Panc1 (cell line): ENCODE measurements at regions not wholly inside any gene's neighbourhood (a gene's known extent, or its start where the extent isn't known, plus 50 kb on each side); places are given as distances from the start of the nearest gene placed in this dataset.
A peak's percentile ranks its signal among the peaks of the same experiment; 100 is the strongest.

ENCODE experiments used
- ATAC-seq: fragments of 200-7000 bp; cut with Tn5 transposase; 2 replicates; pipeline ENCODE4 v1.9.1; 2020; ENCODE audit warnings: mild to moderate bottlenecking, moderate library complexity
- BruUV-seq: library from RNA; stranded (reverse); fragments of 400-500 nt; replicated peaks from 2 replicates; lab custom pipeline; 2021; lab: Mats Ljungman, UMichigan
- CTCF ChIA-PET: fragments of 300-600 bp; sonication (Branson Sonifier 250); formaldehyde crosslinking; loops from one replicate; lab custom pipeline; 2022; ENCODE audit warnings: antibody characterized with exemption; lab: Charles Lee
- POLR2A ChIA-PET: fragments of 300-600 bp; sonication (Branson Sonifier 250); formaldehyde crosslinking; loops from one replicate; lab custom pipeline; 2022; ENCODE audit warnings: antibody characterized with exemption; lab: Charles Lee
- DNase-seq: peaks from one replicate; pipeline ENCODE4 v3.0.0-alpha.2; 2010; ENCODE audit warnings: low read depth, low spot score
- H3K27ac ChIP-seq: 2 replicates; pipeline ENCODE4 v1.5.1; 2011; ENCODE audit warnings: mild to moderate bottlenecking, low read length, inconsistent platforms
- H3K27me3 ChIP-seq: fragments of 200-500 bp; sonication (Bioruptor generic); 2 replicates; pipeline ENCODE4 v1.6.0; 2014; ENCODE audit warnings: low read length, inconsistent platforms; ENCODE audit not compliant: control insufficient read depth, insufficient read depth
- H3K36me3 ChIP-seq: fragments of 200-500 bp; sonication (Bioruptor generic); 2 replicates; pipeline ENCODE4 v1.5.1; 2014; ENCODE audit warnings: inconsistent platforms, mild to moderate bottlenecking, low read length, moderate library complexity; ENCODE audit not compliant: control insufficient read depth, insufficient read depth
- H3K4me1 ChIP-seq: 2 replicates; pipeline ENCODE4 v1.5.1; 2011; ENCODE audit warnings: inconsistent platforms, mild to moderate bottlenecking, low read length, moderate library complexity; ENCODE audit not compliant: control insufficient read depth, insufficient read depth
- H3K4me3 ChIP-seq, 2 experiments: 2 replicates each; pipeline ENCODE4 v1.5.1; 2011 to 2012; ENCODE audit warnings: low read depth in 2 of 2, low read length in 2 of 2, mild to moderate bottlenecking in 2 of 2, inconsistent platforms in 1 of 2, moderate library complexity in 1 of 2
- H3K9me3 ChIP-seq: fragments of 200-500 bp; sonication (Bioruptor generic); 2 replicates; pipeline ENCODE4 v1.5.1; 2014; ENCODE audit warnings: low read depth, mild to moderate bottlenecking, inconsistent platforms, low read length, moderate library complexity; ENCODE audit not compliant: control insufficient read depth, insufficient read depth
- POLR2AphosphoS5 ChIP-seq: IDR thresholded peaks from 2 replicates; pipeline ENCODE4 v1.6.1; 2012; ENCODE audit warnings: mild to moderate bottlenecking, low read depth, low read length, moderate library complexity
- SIN3A ChIP-seq: IDR thresholded peaks from 2 replicates; pipeline ENCODE4 v1.6.1; 2012; ENCODE audit warnings: low read depth, mild to moderate bottlenecking, low read length, moderate library complexity, borderline replicate concordance; ENCODE audit not compliant: insufficient read depth
- TCF7L2 ChIP-seq: IDR thresholded peaks from 2 replicates; pipeline ENCODE4 v1.6.1; 2011; ENCODE audit warnings: mild to moderate bottlenecking, low read depth, low read length, inconsistent platforms
- in situ Hi-C: cut with HindIII; loops from 2 replicates; pipeline ENCODE4 v1.10.0; 2016; ENCODE audit warnings: low sequenced_read_pairs, low pct_unique_long_range_greater_than_20kb
- intact Hi-C: fragments of 100-400 bp; cut with micrococcal nuclease; formaldehyde crosslinking; loops from one replicate; pipeline ENCODE4 v1.10.0; 2022; ENCODE audit not compliant: unreplicated experiment
- TF ChIP-seq, protein P1 (sequence below), 2 experiments: IDR thresholded peaks; 2 replicates each; pipeline ENCODE4 v1.6.1; 2011 to 2012; ENCODE audit warnings: low read depth in 2 of 2, control low read depth in 1 of 2, low read length in 1 of 2, mild to moderate bottlenecking in 1 of 2, moderate library complexity in 1 of 2; ENCODE audit not compliant: insufficient read depth in 1 of 2
- TF ChIP-seq, protein P2 (sequence below): fragments of 450-650 bp; IDR thresholded peaks from 2 replicates; pipeline ENCODE4 v1.5.1; 2017; ENCODE audit warnings: mild to moderate bottlenecking

DNA sequence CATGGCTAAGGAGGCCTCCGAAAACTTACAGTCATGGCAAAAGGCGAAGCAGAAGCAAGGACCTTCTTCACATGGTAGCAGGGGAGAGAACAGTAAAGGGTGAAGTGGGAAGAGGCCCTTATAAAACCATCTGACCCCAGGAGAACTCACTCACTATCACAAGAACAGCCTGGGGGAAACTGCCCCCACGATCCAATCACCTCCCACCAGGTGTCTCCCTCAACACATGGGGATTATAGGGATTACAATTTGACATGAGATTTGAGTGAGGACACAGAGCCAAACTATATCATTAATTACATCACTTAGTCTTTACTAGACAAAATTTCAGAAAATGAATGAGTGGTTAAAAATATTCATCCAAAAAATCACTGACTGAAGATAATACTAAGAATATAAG lies 453.6 kb downstream of the COL12A1 start:
- ATAC-seq (no peak), DNase-seq (no peak)
- ChIA-PET POLR2A (no interaction called here), CTCF (no interaction called here)
- no peaks in the 10 kb centered on the region for H3K27me3 ChIP-seq
- no peak for TF ChIP-seq TCF7L2
- TF ChIP-seq, protein P1, sequence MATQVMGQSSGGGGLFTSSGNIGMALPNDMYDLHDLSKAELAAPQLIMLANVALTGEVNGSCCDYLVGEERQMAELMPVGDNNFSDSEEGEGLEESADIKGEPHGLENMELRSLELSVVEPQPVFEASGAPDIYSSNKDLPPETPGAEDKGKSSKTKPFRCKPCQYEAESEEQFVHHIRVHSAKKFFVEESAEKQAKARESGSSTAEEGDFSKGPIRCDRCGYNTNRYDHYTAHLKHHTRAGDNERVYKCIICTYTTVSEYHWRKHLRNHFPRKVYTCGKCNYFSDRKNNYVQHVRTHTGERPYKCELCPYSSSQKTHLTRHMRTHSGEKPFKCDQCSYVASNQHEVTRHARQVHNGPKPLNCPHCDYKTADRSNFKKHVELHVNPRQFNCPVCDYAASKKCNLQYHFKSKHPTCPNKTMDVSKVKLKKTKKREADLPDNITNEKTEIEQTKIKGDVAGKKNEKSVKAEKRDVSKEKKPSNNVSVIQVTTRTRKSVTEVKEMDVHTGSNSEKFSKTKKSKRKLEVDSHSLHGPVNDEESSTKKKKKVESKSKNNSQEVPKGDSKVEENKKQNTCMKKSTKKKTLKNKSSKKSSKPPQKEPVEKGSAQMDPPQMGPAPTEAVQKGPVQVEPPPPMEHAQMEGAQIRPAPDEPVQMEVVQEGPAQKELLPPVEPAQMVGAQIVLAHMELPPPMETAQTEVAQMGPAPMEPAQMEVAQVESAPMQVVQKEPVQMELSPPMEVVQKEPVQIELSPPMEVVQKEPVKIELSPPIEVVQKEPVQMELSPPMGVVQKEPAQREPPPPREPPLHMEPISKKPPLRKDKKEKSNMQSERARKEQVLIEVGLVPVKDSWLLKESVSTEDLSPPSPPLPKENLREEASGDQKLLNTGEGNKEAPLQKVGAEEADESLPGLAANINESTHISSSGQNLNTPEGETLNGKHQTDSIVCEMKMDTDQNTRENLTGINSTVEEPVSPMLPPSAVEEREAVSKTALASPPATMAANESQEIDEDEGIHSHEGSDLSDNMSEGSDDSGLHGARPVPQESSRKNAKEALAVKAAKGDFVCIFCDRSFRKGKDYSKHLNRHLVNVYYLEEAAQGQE (IDR thresholded peaks at IDR 0.05; ENCODE audit: insufficient read depth in 1 of 2, low read depth in 2 of 2, low read length in 1 of 2): no peak
- TF ChIP-seq, protein P2, sequence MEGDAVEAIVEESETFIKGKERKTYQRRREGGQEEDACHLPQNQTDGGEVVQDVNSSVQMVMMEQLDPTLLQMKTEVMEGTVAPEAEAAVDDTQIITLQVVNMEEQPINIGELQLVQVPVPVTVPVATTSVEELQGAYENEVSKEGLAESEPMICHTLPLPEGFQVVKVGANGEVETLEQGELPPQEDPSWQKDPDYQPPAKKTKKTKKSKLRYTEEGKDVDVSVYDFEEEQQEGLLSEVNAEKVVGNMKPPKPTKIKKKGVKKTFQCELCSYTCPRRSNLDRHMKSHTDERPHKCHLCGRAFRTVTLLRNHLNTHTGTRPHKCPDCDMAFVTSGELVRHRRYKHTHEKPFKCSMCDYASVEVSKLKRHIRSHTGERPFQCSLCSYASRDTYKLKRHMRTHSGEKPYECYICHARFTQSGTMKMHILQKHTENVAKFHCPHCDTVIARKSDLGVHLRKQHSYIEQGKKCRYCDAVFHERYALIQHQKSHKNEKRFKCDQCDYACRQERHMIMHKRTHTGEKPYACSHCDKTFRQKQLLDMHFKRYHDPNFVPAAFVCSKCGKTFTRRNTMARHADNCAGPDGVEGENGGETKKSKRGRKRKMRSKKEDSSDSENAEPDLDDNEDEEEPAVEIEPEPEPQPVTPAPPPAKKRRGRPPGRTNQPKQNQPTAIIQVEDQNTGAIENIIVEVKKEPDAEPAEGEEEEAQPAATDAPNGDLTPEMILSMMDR: peak; percentile 22; the same call in 1 of the 2 replicates
- no peak for TF ChIP-seq POLR2AphosphoS5
- no peak for TF ChIP-seq SIN3A
- H3K4me1 ChIP-seq: no peaks in the 10 kb centered on the region
- intact Hi-C loops: no loop called here
- H3K9me3 ChIP-seq: no peaks in the 10 kb centered on the region
- BruUV-seq: no TSS peak
- H3K36me3 ChIP-seq: no peaks in the 10 kb centered on the region
- in situ Hi-C loops: no loop called here
- no peak overlapping the region for H3K27ac ChIP-seq
- H3K4me3 ChIP-seq: no peak overlapping the region

DNA sequence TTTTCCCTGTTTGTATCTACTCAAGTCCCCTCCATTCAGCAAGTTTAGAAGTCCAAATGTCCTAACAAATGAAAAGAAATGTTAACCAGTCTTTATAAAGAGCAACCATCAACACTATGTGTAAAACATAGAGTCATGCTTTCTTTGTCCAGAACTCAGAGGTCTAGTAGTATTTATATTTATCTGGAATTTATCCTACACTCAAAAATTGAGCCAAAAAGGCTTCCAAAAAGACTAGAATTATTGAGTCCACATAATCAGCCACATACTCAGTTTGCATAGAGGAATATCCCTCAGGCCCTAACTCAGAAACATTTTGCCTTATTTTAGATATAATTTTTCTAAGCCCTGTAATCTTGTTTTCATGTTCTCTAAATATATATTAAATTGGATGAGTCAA lies 455.0 kb downstream of the COL12A1 start:
- no peak for DNase-seq
- CTCF ChIA-PET: no interaction called here
- no peak overlapping the region for H3K27ac ChIP-seq
- POLR2A ChIA-PET: no interaction called here
- no peaks in the 10 kb centered on the region for H3K27me3 ChIP-seq
- H3K9me3 ChIP-seq: no peaks in the 10 kb centered on the region
- H3K4me3 ChIP-seq: no peak overlapping the region
- in situ Hi-C loops (no loop called here), intact Hi-C loops (no loop called here)
- no TSS peak for BruUV-seq
- ATAC-seq: no peak
- no peaks in the 10 kb centered on the region for H3K36me3 ChIP-seq
- H3K4me1 ChIP-seq: no peaks in the 10 kb centered on the region
- no peak for TF ChIP-seq SIN3A
- no peak for TF ChIP-seq POLR2AphosphoS5
- TF ChIP-seq, protein P2: no peak
- TF ChIP-seq, protein P1 (IDR thresholded peaks at IDR 0.05; ENCODE audit: insufficient read depth in 1 of 2, low read depth in 2 of 2, low read length in 1 of 2): no peak
- TF ChIP-seq TCF7L2: no peak
